GM23338 (cell line): ENCODE measurements at regions not wholly inside any gene's neighbourhood (a gene's known extent, or its start where the extent isn't known, plus 50 kb on each side); places are given as distances from the start of the nearest gene placed in this dataset.

ENCODE experiments used
- ATAC-seq: fragments of 200-7000 bp; cut with Tn5 transposase; 3 replicates; pipeline ENCODE4 v1.9.1; 2020
- DNase-seq: peaks from one replicate; pipeline ENCODE4 v3.0.0-alpha.2; 2015; ENCODE audit warnings: low spot score
- H2AFZ ChIP-seq: fragments of 200-600 bp; sonication (generic); 2 replicates; pipeline ENCODE4 v1.8.0; 2016; ENCODE audit warnings: antibody characterized with exemption, mild to moderate bottlenecking, moderate library complexity
- H3F3A ChIP-seq: fragments of 200-600 bp; sonication (generic); replicated peaks from 2 replicates; pipeline ENCODE4 v1.8.0; 2017; ENCODE audit warnings: antibody characterized with exemption, mixed run types, low read depth
- H3K27ac ChIP-seq: fragments of 200-600 bp; sonication (generic); 2 replicates; pipeline ENCODE4 v1.6.1; 2016; ENCODE audit warnings: low read depth
- H3K27me3 ChIP-seq: fragments of 200-600 bp; sonication (generic); 2 replicates; pipeline ENCODE4 v1.8.0; 2016; ENCODE audit warnings: mild to moderate bottlenecking, mixed run types, moderate library complexity; ENCODE audit not compliant: insufficient read depth
- H3K36me3 ChIP-seq: fragments of 200-600 bp; sonication (generic); 2 replicates; pipeline ENCODE4 v1.8.0; 2016; ENCODE audit warnings: mild to moderate bottlenecking; ENCODE audit not compliant: insufficient read depth
- H3K4me1 ChIP-seq: fragments of 200-600 bp; sonication (generic); 2 replicates; pipeline ENCODE4 v1.8.0; 2016; ENCODE audit warnings: mild to moderate bottlenecking, moderate library complexity; ENCODE audit not compliant: insufficient read depth
- H3K4me2 ChIP-seq: fragments of 200-600 bp; sonication (generic); 2 replicates; pipeline ENCODE4 v1.7.1; 2017; ENCODE audit warnings: mixed run types
- H3K4me3 ChIP-seq: fragments of 200-600 bp; sonication (generic); 2 replicates; pipeline ENCODE4 v1.6.1; 2016; ENCODE audit warnings: mixed run types
- H3K79me2 ChIP-seq: fragments of 200-600 bp; sonication (generic); replicated peaks from 2 replicates; pipeline ENCODE4 v1.8.0; 2017; ENCODE audit warnings: mild to moderate bottlenecking; ENCODE audit not compliant: insufficient read depth
- H3K9me2 ChIP-seq: fragments of 200-600 bp; sonication (generic); 2 replicates; pipeline ENCODE4 v1.8.0; 2017; ENCODE audit not compliant: insufficient read depth
- H4K20me1 ChIP-seq: fragments of 200-600 bp; sonication (generic); replicated peaks from 2 replicates; pipeline ENCODE4 v1.8.0; 2017; ENCODE audit warnings: mild to moderate bottlenecking; ENCODE audit not compliant: insufficient read depth
- H3K27ac Mint-ChIP-seq: 2 replicates; pipeline ENCODE4 v1.8.0; 2020; ENCODE audit warnings: inconsistent platforms, mild to moderate bottlenecking, moderate library complexity, mixed read lengths
- H3K27me3 Mint-ChIP-seq: 3 replicates; pipeline ENCODE4 v1.8.0; 2022; ENCODE audit warnings: low read depth, mild to moderate bottlenecking, moderate library complexity, mixed read lengths, inconsistent platforms; ENCODE audit not compliant: insufficient read depth, poor library complexity
- H3K36me3 Mint-ChIP-seq: 3 replicates; pipeline ENCODE4 v1.8.0; 2021; ENCODE audit warnings: low read depth, mild to moderate bottlenecking, inconsistent platforms, moderate library complexity, mixed read lengths
- H3K4me1 Mint-ChIP-seq: 3 replicates; pipeline ENCODE4 v1.8.0; 2020; ENCODE audit warnings: mild to moderate bottlenecking, inconsistent platforms, mixed read lengths
- H3K4me3 Mint-ChIP-seq: 3 replicates; pipeline ENCODE4 v1.8.0; 2021; ENCODE audit warnings: moderate library complexity, mild to moderate bottlenecking, inconsistent platforms, mixed read lengths
- H3K9me3 Mint-ChIP-seq: 3 replicates; pipeline ENCODE4 v1.8.0; 2020; ENCODE audit warnings: moderate library complexity, mild to moderate bottlenecking, inconsistent platforms, mixed read lengths
- CREB1 ChIP-seq: fragments of 250-450 bp; sonication (Bioruptor Pico); IDR thresholded peaks from 2 replicates; pipeline ENCODE4 v1.5.0; 2020; ENCODE audit warnings: low read depth, mild to moderate bottlenecking, moderate library complexity
- EZH2 ChIP-seq: fragments of 200-600 bp; sonication (generic); IDR thresholded peaks from one replicate; pipeline ENCODE4 v1.8.0; 2017; ENCODE audit warnings: antibody characterized with exemption, mild to moderate bottlenecking, low read depth; ENCODE audit not compliant: unreplicated experiment
- EZH2phosphoT487 ChIP-seq: fragments of 200-600 bp; sonication (generic); IDR thresholded peaks from one replicate; pipeline ENCODE4 v1.8.1; 2018; ENCODE audit warnings: antibody characterized with exemption; ENCODE audit not compliant: unreplicated experiment
- NANOG ChIP-seq: IDR thresholded peaks from 2 replicates; pipeline ENCODE4 v1.6.1; 2016; ENCODE audit warnings: antibody characterized with exemption, borderline replicate concordance
- POLR2AphosphoS5 ChIP-seq: IDR thresholded peaks from 2 replicates; pipeline ENCODE4 v1.6.1; 2016; ENCODE audit warnings: antibody characterized with exemption, low read depth
- STAT1 ChIP-seq: IDR thresholded peaks from one replicate; pipeline ENCODE4 v1.6.1; 2016; ENCODE audit warnings: antibody characterized with exemption; ENCODE audit not compliant: unreplicated experiment
- ZNF114 ChIP-seq: fragments of 250-450 bp; sonication (Bioruptor Pico); IDR thresholded peaks from 2 replicates; pipeline ENCODE4 v1.5.0; 2020; ENCODE audit warnings: mild to moderate bottlenecking, moderate library complexity
- TF ChIP-seq, protein P1 (sequence below): fragments of 250-450 bp; sonication (Bioruptor Pico); IDR thresholded peaks from 2 replicates; pipeline ENCODE4 v1.5.0; 2020; ENCODE audit warnings: mild to moderate bottlenecking, moderate library complexity
- TF ChIP-seq, protein P2 (sequence below), 2 experiments: fragments of 200-600 bp in 1 of 2; sonication (generic) in 1 of 2; conservative IDR thresholded peaks; 2 replicates each; pipeline versions ENCODE4 v1.5.1 to v1.6.1; 2016 to 2017; ENCODE audit warnings: antibody characterized with exemption in 2 of 2, low read depth in 2 of 2, mild to moderate bottlenecking in 2 of 2, moderate library complexity in 1 of 2
- TF ChIP-seq, protein P3 (sequence below): IDR thresholded peaks from one replicate; pipeline ENCODE4 v1.6.1; 2018; ENCODE audit warnings: antibody characterized with exemption; ENCODE audit not compliant: unreplicated experiment

DNA sequence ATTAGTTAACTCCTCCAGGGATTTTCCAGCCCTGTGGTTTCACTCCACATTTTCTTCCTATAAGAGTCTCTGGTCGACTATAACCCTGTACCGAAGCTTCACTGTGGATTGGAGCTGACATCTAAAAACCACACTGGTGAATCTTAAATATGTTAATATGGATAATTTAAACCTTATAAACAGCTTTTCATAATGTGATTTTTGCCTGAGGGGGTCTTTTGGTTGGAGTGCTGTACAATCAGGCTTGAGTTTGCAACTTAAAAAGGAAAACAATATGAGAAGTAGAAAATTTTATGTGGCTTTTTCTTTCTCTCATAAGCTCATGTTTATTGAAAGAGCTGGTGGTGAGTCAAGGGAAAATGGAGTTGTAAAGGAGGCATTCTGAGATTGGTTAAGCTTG is 313.7 kb downstream of the VPS13C start (continued):
- TF ChIP-seq, protein P1, sequence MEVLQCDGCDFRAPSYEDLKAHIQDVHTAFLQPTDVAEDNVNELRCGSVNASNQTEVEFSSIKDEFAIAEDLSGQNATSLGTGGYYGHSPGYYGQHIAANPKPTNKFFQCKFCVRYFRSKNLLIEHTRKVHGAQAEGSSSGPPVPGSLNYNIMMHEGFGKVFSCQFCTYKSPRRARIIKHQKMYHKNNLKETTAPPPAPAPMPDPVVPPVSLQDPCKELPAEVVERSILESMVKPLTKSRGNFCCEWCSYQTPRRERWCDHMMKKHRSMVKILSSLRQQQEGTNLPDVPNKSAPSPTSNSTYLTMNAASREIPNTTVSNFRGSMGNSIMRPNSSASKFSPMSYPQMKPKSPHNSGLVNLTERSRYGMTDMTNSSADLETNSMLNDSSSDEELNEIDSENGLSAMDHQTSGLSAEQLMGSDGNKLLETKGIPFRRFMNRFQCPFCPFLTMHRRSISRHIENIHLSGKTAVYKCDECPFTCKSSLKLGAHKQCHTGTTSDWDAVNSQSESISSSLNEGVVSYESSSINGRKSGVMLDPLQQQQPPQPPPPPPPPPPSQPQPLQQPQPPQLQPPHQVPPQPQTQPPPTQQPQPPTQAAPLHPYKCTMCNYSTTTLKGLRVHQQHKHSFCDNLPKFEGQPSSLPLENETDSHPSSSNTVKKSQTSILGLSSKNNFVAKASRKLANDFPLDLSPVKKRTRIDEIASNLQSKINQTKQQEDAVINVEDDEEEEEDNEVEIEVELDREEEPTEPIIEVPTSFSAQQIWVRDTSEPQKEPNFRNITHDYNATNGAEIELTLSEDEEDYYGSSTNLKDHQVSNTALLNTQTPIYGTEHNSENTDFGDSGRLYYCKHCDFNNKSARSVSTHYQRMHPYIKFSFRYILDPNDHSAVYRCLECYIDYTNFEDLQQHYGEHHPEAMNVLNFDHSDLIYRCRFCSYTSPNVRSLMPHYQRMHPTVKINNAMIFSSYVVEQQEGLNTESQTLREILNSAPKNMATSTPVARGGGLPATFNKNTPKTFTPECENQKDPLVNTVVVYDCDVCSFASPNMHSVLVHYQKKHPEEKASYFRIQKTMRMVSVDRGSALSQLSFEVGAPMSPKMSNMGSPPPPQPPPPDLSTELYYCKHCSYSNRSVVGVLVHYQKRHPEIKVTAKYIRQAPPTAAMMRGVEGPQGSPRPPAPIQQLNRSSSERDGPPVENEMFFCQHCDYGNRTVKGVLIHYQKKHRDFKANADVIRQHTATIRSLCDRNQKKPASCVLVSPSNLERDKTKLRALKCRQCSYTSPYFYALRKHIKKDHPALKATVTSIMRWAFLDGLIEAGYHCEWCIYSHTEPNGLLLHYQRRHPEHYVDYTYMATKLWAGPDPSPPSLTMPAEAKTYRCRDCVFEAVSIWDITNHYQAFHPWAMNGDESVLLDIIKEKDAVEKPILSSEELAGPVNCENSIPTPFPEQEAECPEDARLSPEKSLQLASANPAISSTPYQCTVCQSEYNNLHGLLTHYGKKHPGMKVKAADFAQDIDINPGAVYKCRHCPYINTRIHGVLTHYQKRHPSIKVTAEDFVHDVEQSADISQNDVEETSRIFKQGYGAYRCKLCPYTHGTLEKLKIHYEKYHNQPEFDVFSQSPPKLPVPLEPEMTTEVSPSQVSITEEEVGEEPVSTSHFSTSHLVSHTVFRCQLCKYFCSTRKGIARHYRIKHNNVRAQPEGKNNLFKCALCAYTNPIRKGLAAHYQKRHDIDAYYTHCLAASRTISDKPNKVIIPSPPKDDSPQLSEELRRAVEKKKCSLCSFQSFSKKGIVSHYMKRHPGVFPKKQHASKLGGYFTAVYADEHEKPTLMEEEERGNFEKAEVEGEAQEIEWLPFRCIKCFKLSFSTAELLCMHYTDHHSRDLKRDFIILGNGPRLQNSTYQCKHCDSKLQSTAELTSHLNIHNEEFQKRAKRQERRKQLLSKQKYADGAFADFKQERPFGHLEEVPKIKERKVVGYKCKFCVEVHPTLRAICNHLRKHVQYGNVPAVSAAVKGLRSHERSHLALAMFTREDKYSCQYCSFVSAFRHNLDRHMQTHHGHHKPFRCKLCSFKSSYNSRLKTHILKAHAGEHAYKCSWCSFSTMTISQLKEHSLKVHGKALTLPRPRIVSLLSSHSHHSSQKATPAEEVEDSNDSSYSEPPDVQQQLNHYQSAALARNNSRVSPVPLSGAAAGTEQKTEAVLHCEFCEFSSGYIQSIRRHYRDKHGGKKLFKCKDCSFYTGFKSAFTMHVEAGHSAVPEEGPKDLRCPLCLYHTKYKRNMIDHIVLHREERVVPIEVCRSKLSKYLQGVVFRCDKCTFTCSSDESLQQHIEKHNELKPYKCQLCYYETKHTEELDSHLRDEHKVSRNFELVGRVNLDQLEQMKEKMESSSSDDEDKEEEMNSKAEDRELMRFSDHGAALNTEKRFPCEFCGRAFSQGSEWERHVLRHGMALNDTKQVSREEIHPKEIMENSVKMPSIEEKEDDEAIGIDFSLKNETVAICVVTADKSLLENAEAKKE (CRISPR knock-in tag): no peak
- TF ChIP-seq POLR2AphosphoS5 (no peak), CREB1 (CRISPR knock-in tag) (no peak)
- TF ChIP-seq, protein P2, sequence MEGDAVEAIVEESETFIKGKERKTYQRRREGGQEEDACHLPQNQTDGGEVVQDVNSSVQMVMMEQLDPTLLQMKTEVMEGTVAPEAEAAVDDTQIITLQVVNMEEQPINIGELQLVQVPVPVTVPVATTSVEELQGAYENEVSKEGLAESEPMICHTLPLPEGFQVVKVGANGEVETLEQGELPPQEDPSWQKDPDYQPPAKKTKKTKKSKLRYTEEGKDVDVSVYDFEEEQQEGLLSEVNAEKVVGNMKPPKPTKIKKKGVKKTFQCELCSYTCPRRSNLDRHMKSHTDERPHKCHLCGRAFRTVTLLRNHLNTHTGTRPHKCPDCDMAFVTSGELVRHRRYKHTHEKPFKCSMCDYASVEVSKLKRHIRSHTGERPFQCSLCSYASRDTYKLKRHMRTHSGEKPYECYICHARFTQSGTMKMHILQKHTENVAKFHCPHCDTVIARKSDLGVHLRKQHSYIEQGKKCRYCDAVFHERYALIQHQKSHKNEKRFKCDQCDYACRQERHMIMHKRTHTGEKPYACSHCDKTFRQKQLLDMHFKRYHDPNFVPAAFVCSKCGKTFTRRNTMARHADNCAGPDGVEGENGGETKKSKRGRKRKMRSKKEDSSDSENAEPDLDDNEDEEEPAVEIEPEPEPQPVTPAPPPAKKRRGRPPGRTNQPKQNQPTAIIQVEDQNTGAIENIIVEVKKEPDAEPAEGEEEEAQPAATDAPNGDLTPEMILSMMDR (conservative IDR thresholded peaks at IDR 0.05; ENCODE audit: low read depth in 2 of 2): no peak

GRCh38 chr15:61743345-61743909 is 316.8 kb downstream of the VPS13C start:
- H3K4me3 ChIP-seq: no peak overlapping the region
- no peaks in the 10 kb centered on the region for H3K9me3 Mint-ChIP-seq
- no peaks in the 10 kb centered on the region for H3K36me3 ChIP-seq
- H3K9me2 ChIP-seq: 0 out of 2 replicates have a peak, but pooled peaks cover 4% of the 10 kb centered on the region
- no peaks in the 10 kb centered on the region for H3K36me3 Mint-ChIP-seq
- no peak overlapping the region for H3K4me3 Mint-ChIP-seq
- H2AFZ ChIP-seq: no peak overlapping the region
- H3K4me1 Mint-ChIP-seq: no peaks in the 10 kb centered on the region
- no peaks in the 10 kb centered on the region for H3K4me1 ChIP-seq
- no peaks in the 10 kb centered on the region for H4K20me1 ChIP-seq
- no peak overlapping the region for H3K27ac Mint-ChIP-seq
- no peaks in the 10 kb centered on the region for H3K27me3 ChIP-seq
- no peak overlapping the region for H3K4me2 ChIP-seq
- H3K27me3 Mint-ChIP-seq: no peaks in the 10 kb centered on the region
- no peak for DNase-seq
- no peak overlapping the region for H3K27ac ChIP-seq
- no peaks in the 10 kb centered on the region for H3F3A ChIP-seq
- no peaks in the 10 kb centered on the region for H3K79me2 ChIP-seq
- ATAC-seq: no peak
- TF ChIP-seq EZH2phosphoT487: no peak
- TF ChIP-seq, protein P3, sequence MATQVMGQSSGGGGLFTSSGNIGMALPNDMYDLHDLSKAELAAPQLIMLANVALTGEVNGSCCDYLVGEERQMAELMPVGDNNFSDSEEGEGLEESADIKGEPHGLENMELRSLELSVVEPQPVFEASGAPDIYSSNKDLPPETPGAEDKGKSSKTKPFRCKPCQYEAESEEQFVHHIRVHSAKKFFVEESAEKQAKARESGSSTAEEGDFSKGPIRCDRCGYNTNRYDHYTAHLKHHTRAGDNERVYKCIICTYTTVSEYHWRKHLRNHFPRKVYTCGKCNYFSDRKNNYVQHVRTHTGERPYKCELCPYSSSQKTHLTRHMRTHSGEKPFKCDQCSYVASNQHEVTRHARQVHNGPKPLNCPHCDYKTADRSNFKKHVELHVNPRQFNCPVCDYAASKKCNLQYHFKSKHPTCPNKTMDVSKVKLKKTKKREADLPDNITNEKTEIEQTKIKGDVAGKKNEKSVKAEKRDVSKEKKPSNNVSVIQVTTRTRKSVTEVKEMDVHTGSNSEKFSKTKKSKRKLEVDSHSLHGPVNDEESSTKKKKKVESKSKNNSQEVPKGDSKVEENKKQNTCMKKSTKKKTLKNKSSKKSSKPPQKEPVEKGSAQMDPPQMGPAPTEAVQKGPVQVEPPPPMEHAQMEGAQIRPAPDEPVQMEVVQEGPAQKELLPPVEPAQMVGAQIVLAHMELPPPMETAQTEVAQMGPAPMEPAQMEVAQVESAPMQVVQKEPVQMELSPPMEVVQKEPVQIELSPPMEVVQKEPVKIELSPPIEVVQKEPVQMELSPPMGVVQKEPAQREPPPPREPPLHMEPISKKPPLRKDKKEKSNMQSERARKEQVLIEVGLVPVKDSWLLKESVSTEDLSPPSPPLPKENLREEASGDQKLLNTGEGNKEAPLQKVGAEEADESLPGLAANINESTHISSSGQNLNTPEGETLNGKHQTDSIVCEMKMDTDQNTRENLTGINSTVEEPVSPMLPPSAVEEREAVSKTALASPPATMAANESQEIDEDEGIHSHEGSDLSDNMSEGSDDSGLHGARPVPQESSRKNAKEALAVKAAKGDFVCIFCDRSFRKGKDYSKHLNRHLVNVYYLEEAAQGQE: no peak
- TF ChIP-seq NANOG: no peak
- TF ChIP-seq POLR2AphosphoS5: no peak
- TF ChIP-seq ZNF114 (CRISPR knock-in tag): no peak
- TF ChIP-seq STAT1: no peak
- no peak for TF ChIP-seq EZH2
- TF ChIP-seq, protein P2 (conservative IDR thresholded peaks at IDR 0.05; ENCODE audit: low read depth in 2 of 2): no peak
- TF ChIP-seq CREB1 (CRISPR knock-in tag): no peak
